COLO668 (cell line): ENCODE measurements at regions not wholly inside any gene's neighbourhood (a gene's known extent, or its start where the extent isn't known, plus 50 kb on each side); places are given as distances from the start of the nearest gene placed in this dataset.
A peak's percentile ranks its signal among the peaks of the same experiment; 100 is the strongest.
"Not testable (repeated sequence)": the region's sequence is repeated elsewhere in the genome, so short reads cannot be mapped to it uniquely, and the experiment has no call there.

Experiments
- DNase-seq: peaks from one replicate; lab custom pipeline; 2025; ENCODE audit not compliant: unreplicated experiment; lab: John Stamatoyannopoulos, UW

DNA sequence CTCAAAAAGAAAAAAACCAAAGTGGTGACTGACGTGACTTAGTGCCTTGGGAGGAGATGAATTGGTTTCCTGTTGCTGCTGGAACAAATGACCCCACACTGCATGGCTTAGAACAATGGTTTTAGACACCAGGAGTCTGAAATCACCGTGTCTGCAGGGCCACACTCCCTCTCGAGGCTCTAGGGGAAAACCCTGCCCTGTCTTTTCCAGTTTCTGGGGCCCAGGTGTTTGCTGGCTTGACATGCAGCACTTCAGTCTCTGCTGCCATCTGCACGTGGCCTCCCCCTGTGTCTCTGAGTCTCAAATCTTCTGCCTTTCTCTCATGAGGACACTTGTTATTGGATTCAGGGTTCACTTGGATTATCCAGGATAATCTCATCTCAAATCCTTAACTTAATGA is 323.8 kb upstream of the TNRC6C start:
- DNase-seq: no peak

DNA sequence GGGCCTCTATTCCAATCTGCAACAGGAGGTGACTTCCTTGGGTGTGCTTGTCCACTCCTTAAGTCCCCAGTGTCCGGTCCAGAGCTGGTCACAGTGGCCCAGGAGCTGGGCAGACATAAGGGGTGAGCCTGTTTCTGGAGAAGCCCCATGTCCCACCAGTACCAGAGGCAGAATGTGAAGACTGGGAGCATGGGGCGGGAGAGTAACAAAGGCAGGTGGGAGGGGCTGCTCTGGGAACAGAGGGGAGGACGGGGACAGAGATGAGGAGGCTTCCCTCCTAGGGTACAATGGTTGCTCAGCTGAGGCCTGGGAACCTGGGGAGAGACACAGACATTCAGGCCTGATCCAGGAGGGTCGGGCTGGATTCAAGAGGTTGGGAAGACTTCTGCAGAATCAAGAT is 323.3 kb upstream of the TNRC6C start:
- no peak for DNase-seq

DNA sequence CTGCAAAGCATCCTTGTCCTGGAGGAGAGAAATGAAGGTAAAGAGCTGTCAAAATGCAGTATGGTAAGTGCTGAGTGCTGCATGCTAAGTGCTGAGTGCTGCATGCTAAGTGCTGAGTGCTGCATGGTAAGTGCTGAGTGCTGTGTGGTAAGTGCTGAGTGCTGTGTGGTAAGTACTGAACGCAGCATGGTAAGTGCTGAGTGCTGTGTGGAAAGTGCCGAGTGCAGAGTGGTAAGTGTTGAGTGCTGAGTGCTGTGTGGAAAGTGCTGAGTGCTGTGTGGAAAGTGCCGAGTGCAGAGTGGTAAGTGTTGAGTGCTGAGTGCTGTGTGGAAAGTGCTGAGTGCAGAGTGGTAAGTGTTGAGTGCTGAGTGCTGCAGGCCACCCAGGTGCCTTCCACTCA is 322.7 kb upstream of the TNRC6C start:
- not testable (repeated sequence) for DNase-seq

DNA sequence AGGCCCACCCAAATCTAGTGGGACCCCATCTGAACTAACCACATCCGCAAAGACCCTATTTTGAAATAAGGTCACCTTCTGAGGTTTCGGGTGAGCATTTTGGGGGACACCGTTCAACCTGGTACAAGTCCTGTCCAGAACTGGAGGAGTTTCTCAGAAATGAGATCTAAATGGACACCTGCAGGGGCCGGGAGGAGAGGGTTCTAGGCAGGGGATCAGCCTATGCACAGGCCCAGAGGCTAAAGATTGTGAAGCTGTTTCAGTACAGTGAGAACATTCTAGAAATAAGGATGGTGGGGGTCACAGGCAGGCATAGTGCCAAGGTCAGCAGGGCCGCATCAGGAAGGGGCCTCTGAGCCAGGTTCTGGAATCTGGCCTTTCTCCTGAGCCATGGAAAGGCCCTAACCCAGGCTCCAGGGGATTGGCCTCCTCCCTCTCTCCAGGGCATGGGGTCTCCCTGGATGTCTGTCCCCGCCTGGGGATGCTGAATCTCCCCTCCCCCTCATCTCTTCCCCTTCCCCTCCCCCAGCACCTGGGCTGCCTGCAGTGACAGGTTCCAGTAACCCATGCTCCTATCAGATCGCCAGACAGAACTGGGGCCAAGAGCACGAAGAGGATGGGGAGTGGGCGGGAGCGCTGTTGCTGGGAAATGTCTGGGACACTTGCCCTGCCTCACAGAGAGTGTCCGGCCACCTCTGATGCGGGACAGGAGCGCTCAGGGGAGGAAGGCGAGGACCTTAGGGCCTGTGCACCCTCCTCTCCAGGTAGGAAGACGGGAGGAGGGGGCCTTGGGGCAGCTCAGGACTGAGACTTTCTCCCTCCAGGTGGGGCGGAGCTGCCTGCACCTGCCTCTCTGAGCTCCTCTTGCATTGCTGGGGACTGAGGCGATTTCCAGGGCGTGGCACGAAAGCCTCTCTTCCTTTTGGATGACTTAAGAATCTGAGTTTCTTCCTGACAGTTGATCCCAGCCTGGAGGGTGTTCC is 321.4 kb upstream of the TNRC6C start:
- no peak for DNase-seq

DNA sequence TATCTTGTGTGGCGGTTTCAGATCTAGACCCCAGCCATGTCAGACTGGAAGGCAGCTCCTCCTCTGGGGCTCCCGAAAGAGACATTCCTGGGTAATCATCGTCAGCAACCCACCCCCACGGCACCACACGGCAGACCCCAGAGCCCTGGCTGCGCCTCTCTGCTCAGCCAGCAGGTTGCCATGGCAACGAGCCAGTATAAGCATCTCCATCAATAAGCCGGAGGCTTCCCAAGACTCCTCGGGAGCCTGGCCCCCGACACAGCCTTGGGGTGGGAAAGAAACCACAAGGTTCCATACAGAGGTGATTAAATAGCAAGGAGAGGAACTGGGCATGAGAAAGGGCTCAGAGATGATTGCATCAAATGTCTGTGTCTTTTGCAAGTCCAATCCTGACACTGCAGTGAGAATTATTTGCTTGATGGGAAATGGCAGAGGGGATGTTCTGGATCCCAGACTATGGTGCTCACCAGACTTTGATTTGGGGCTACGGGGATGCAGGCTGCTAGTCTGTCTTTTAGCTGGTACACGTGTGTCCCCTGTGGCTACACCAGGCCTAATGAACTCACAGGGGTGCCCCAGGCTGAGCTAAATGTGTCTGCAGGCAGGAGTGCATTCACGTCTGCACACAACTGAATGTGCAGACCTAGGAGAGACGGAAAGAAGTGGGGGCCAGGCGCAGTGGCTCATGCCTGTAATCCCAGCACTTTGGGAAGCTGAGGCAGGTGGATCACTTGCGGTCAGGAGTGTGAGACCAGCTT is 320.5 kb upstream of the TNRC6C start:
- no peak for DNase-seq

DNA sequence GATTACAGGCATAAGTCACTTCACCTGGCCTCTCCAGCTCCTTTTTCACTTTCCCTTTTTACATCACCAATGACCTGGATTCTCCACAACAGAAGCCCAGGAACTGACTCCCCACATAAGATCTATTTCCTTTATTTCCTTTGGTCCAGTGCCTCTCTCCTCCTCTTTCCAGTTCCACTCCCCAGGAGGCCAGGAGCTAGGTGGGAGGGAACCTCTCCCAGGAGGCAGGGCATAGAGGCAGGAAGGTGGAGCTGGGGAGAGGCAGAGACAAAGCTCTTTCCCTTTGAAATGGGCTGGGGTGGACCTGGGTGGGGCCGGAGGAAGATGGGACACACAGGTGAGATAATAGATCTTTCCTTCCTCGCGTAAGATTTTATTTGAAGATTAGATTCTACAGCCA is 318.3 kb upstream of the TNRC6C start:
- DNase-seq: no peak

DNA sequence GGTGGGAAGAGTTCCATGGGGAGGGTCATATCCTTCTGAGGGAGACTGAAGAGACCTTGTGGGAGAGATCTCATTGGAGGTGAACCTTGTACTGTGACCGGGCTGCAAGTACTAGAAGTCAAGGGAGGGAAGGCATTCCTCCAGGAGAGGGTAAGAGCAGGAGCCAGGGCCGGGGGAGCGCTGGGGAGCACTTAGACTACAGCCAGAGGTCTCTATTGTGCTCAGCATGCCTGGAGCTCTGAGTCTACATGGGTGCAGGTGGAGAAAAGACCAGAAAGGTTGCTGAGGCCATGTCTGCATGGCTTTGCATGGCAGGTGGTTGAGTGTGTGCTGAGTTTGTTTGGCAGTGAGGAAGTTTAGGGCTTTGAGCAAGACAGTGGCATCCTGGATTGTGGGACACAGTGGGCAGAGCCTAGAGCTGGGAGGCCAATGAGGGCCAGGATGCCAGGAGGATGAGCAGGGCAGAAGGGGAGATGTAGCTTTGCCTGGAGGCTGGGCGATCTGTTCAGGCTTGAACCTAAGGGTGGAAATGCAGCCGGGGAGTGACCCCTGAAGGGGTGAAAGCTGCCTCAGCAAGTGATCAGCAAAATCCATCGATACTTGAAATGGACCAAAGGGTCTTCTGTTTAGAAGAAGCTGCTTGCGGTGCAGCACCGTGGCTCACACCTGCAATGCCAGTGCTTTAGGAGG is 317.4 kb upstream of the TNRC6C start:
- DNase-seq: no peak

- DNase-seq: no peak
Observed at GRCh38 chr17:77641718-77642117, 316.8 kb upstream of the TNRC6C start.

GRCh38 chr17:77644181-77645071 is 314.1 kb upstream of the TNRC6C start:
- no peak for DNase-seq

DNA sequence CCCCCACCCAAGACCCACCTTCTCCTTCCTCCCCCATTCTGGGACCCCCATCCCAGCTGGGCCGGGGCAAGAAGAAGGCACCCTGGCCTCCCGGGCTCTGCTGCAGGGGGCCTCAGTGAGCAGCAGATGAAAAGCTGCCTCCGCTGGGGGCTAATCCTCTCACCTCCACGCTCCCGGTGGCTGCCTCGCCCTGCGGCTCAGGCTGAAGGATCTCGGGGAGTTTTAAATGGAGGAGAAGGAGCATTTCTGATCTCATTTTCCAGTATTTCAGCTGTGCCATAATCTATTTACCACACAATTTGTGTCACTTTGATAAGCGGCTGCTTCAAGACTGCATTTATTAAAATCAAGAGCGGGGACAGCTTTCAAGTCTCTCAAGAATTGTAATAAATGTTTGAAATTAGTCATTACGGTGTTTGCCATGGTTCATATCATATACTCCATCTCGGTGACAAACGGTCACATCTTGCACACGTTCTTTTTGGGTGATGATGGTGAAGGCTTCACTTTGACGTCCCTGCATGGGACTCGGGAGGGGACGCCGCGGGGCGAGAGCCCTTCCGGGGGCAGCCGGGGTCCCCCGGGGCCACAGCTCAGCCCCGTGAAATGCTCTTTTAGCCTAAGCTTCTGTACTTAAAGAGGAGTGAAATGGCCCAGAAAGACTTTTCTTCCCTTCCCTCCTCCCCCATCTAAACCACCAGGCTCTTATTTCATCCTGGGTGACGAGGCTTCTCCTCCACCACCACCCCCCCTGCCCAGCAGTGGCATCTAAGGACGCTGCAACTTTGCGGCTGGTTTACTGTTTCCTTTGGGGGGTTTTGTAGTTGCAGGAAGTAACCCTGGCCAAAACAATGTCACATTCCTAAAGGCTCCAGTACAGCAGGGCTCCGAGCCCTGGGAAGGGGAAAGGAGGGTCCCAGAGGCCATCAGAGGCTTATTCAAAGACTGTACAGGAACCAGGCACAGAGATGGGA is 313.1 kb upstream of the TNRC6C start:
- peak; percentile 1 for DNase-seq

DNA sequence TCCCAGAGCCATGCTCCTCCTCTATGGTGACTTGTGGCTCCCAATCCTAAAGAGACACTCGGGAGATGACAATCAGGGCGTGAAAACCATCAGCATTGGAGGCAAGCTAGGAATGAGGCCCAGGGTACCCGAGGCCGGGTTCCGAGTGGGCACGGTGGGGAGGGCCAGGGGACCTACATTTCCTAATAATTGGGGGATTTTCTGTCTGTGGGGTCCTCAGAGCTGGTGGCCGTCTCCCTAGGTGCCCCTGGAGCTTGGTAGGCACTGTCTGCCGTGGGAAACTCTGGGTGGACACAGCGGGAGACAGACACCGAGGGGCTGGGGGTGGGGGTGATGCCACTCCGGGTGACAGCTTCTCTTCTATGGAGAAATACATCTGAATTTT is 312.5 kb upstream of the TNRC6C start:
- DNase-seq: no peak

DNA sequence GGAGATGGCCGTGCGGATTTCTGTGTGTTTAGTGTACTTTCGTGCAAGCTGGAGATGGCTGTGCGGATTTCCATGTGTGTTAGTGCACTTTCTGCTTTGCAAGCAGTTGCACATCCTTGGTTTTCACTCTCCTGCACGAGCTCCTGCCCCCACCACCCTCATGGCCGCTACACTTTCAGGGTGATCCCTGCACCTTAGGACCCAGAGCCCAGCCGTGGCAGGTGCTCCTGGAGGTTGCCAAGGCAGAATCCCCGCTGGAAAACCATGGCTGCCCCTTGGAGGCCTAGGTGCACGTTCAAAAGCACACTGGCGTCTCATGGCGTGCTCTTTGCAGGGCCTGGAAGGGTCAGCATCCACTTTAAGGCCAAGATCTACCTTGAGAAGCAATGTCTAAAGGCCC is 311.0 kb upstream of the TNRC6C start:
- DNase-seq: no peak

DNA sequence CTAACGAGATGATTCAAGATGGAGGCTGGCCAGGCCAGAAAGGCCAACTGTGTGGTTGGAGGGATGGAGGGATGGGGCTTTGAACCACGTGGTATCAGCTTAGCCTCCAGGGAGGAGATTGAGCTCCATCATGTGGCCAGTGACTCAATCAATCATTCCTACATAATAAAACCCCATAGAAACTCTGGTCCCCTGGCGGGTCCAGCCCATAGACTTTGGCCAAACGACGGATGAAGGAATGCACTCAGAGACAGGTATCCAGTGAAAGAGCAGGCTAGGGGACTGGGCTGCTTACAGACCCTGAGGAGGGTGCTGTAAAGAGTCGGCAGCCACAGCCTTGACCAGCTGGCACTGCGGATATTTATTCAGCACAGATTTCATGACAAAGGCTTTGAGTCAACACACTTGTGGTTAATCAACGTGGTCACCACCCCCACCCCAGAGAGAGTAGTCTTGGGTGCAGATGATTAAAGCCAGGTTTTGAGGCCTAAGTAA is 308.7 kb upstream of the TNRC6C start:
- DNase-seq: no peak

DNA sequence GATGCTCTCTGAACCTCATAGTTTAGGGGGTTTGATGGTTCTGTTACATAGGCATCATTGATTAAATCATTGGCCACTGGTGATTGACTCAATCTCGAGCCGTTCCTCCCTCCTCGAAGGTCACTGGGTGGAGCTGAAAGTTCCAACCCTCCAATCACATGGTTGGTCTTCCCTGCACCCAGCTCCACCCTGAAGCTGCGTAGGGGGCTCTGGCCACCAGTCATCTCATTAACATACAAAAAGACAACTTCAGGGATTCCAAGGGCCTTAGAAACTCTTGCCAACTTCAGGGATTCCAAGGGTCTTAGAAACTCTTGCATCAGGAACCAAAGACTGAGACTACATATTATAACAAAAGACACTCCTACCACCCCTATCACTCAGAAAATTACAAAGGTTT is 306.5 kb upstream of the TNRC6C start:
- no peak for DNase-seq

- DNase-seq: no peak
Observed at GRCh38 chr17:77654296-77654695, 304.2 kb upstream of the TNRC6C start.

DNA sequence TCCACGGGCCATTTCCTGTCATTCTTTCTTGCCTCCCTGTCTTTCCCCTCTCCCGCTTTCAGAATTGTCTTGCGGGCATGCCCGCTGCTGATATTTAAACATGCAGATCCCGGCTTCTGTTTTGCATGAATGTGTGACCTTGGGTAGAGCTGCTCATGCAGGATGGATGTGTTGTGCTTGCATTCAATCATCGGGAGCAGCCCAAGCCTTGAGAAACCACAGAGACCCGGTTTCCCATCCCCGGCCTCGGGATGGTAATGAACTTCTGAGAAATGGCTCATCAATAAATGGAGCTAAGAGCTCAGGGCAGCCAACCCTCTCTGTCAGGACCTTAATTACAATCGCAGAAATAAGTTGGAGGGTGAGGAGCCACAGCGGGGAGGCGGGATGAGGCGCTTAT is 303.7 kb upstream of the TNRC6C start:
- DNase-seq: no peak

DNA sequence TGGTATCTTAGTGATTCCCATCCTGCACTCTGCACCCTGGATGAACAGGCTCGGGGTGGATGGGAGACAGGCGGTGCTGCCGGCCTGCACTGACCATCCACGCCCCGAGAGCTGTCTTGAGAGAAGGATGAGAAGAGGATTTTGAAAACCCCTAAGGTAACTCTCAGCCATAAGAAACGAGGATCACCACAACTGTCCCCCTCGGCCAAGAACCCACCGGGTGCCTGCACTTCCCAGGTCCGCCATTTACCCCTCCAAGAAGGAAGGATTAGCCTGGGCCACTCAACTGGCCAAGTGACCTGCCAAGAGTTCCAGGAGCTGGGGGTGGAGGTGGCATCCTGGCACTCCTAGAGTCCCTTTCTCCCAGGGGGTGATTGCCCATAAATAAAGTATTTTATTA is 302.4 kb upstream of the TNRC6C start:
- no peak for DNase-seq

- no peak for DNase-seq
Observed at GRCh38 chr17:77657839-77658238, 300.7 kb upstream of the TNRC6C start.

- DNase-seq: no peak
Observed at GRCh38 chr17:77660524-77660923, 298.0 kb upstream of the TNRC6C start.
